ENCODE measurements at regions not wholly inside any gene's neighbourhood (a gene's known extent, or its start where the extent isn't known, plus 50 kb on each side); places are given as distances from the start of the nearest gene placed in this dataset.
"Not testable (repeated sequence)": the region's sequence is repeated elsewhere in the genome, so short reads cannot be mapped to it uniquely, and the experiment has no call there.

DNA sequence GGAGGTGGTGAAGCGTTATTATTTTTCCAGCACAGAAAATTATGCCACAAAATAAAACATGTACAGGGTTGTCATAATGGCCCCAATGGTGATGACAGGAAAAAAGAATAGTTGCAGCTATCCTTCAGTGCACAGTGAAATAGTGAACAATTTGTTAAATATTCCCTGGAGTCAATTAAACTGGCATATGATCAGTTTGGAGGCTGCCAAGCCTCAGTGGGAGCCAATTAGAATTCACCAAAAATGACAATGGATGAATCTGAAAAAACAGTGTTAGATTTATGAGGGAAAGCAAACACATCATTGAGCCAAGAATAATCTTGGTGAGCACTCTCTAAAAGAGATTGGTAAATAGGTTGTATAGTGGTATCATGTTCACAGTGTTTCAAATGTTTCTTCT lies 146.3 kb downstream of the OTUD1 start:
- H3K4me3 ChIP-seq, result no peak overlapping the region
- DNase-seq, result no peak
- intact Hi-C loops (cut with DNase I), result no loop called here
- no peaks in the 10 kb centered on the region for H3K36me3 ChIP-seq
- H3K27me3 ChIP-seq, result no peaks in the 10 kb centered on the region
- WGBS, 2 donors, result 92 to 94% methylated on average over 1 of the region's 1 CpG
- H3K9me3 ChIP-seq, result no peaks in the 10 kb centered on the region
- H3K4me1 ChIP-seq, result no peaks in the 10 kb centered on the region
- no peak overlapping the region for H3K27ac ChIP-seq
- TF ChIP-seq POLR2AphosphoS5 (IDR thresholded peaks at IDR 0.05), result no peak
- TF ChIP-seq POLR2A (IDR thresholded peaks at IDR 0.05), result no peak
- TF ChIP-seq EP300 (IDR thresholded peaks at IDR 0.05), result no peak
- TF ChIP-seq, protein P1, sequence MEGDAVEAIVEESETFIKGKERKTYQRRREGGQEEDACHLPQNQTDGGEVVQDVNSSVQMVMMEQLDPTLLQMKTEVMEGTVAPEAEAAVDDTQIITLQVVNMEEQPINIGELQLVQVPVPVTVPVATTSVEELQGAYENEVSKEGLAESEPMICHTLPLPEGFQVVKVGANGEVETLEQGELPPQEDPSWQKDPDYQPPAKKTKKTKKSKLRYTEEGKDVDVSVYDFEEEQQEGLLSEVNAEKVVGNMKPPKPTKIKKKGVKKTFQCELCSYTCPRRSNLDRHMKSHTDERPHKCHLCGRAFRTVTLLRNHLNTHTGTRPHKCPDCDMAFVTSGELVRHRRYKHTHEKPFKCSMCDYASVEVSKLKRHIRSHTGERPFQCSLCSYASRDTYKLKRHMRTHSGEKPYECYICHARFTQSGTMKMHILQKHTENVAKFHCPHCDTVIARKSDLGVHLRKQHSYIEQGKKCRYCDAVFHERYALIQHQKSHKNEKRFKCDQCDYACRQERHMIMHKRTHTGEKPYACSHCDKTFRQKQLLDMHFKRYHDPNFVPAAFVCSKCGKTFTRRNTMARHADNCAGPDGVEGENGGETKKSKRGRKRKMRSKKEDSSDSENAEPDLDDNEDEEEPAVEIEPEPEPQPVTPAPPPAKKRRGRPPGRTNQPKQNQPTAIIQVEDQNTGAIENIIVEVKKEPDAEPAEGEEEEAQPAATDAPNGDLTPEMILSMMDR (IDR thresholded peaks at IDR 0.05), result no peak

DNA sequence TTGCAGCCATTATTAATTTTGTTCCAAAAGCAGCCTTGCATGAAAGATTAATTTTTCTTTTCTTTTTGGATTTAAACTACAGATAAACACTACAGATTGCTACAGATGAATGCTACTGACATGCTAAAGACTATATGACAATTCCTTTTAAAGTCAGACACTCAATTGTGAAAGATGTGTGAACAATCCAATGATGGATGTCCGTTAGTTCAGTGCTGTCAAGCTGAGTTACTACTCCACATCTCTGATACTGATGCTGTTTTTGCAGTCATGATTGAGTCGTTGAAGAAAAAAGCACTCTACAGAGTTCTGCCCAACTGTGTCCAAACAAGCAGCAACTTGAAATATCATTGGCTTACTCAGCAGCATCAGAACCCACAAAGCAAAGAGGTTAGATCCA lies 146.8 kb downstream of the OTUD1 start:
- intact Hi-C loops (cut with DNase I), result no loop called here
- Histone ChIP-seq H3K27ac (no peak overlapping the region), H3K36me3 (no peaks in the 10 kb centered on the region), H3K27me3 (no peaks in the 10 kb centered on the region), H3K4me1 (no peaks in the 10 kb centered on the region), H3K4me3 (no peak overlapping the region), H3K9me3 (no peaks in the 10 kb centered on the region)
- WGBS, 2 donors, result 59 to 65% methylated on average over 2 of the region's 2 CpGs
- TF ChIP-seq POLR2A (IDR thresholded peaks at IDR 0.05) (no peak), POLR2AphosphoS5 (IDR thresholded peaks at IDR 0.05) (no peak), EP300 (IDR thresholded peaks at IDR 0.05) (no peak)
- TF ChIP-seq, protein P1 (IDR thresholded peaks at IDR 0.05), result no peak
- no peak for DNase-seq

DNA sequence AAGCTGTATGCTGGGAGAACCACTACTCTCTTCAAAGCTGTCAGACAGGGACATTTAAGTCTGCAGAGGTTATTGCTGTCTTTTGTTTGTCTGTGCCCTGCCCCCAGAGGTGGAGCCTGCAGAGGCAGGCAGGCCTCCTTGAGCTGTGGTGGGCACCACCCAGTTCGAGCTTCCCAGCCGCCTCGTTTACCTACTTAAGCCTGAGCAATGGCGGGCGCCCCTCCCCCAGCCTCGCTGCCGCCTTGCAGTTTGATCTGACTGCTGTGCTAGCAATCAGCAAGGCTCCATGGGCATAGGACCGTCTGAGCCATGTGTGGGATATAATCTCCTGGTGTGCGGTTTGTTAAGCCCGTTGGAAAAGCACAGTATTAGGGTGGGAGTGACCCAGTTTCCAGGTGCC lies 156.4 kb downstream of the OTUD1 start:
- intact Hi-C loops (cut with DNase I); H3K4me3 ChIP-seq; H3K27ac ChIP-seq; H3K36me3 ChIP-seq; H3K27me3 ChIP-seq; H3K9me3 ChIP-seq; DNase-seq; H3K4me1 ChIP-seq: not testable (repeated sequence)
- 89 to 93% methylated on average over 10 of the region's 10 CpGs for WGBS, 2 donors

DNA sequence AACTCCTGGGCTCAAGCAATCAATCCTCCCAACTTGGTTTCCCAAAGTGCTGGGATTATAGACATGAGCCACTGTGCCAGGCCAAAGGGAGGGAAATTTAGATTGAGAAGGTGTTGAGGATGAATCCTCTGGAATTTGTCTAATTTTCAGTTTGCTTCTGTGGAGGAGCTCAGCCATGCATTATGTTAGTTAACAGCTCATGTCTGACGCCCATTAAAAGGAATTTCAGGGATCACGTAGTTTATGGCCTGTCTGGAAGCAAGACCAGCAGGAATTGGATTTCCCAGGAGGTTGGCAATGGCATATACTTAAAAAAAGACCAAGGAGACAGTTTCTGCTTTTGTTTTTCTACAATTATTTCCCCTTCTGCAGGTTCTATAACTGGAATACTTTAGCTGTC lies 165.7 kb downstream of the OTUD1 start:
- Histone ChIP-seq H3K9me3 (no peaks in the 10 kb centered on the region), H3K36me3 (no peaks in the 10 kb centered on the region), H3K27me3 (no peaks in the 10 kb centered on the region), H3K4me1 (no peaks in the 10 kb centered on the region), H3K4me3 (no peak overlapping the region), H3K27ac (no peak overlapping the region)
- no peak for DNase-seq
- intact Hi-C loops (cut with DNase I), result no loop called here
- TF ChIP-seq POLR2AphosphoS5 (IDR thresholded peaks at IDR 0.05) (no peak), EP300 (IDR thresholded peaks at IDR 0.05) (no peak), POLR2A (IDR thresholded peaks at IDR 0.05) (no peak)
- TF ChIP-seq, protein P1 (IDR thresholded peaks at IDR 0.05), result no peak
- 25 to 54% methylated on average over 2 of the region's 2 CpGs for WGBS, 2 donors

DNA sequence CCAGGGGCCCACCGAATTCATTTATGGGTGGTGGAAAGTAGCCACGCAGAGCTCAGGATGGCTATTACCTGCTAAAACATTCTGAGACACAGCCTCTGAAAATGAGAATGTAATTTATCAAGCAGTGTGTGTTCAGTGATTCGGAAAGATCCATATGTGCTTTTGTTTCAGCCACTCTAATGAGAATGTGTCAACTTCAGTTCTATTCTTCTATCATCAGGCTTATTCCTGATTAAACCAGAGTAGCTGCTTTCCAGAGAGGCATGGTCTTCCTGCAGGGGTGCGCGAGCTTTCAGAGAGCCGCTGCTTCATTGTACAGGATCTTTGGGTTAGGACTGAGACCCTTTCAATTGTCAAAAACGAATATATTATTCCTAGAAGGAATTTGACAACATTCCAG lies 167.6 kb downstream of the OTUD1 start:
- no peak for DNase-seq
- intact Hi-C loops (cut with DNase I), result no loop called here
- H3K9me3 ChIP-seq, result no peaks in the 10 kb centered on the region
- H3K27me3 ChIP-seq, result no peaks in the 10 kb centered on the region
- 80 to 85% methylated on average over 7 of the region's 7 CpGs for WGBS, 2 donors
- TF ChIP-seq POLR2A (IDR thresholded peaks at IDR 0.05), result no peak
- no peak for TF ChIP-seq POLR2AphosphoS5 (IDR thresholded peaks at IDR 0.05)
- TF ChIP-seq EP300 (IDR thresholded peaks at IDR 0.05), result no peak
- TF ChIP-seq, protein P1 (IDR thresholded peaks at IDR 0.05), result no peak
- no peak overlapping the region for H3K4me3 ChIP-seq
- H3K27ac ChIP-seq, result no peak overlapping the region
- no peaks in the 10 kb centered on the region for H3K36me3 ChIP-seq
- peaks cover 0 to 15% (median 7%) of the 10 kb centered on the region in 4 donors for H3K4me1 ChIP-seq

Measured in sigmoid colon (tissue), 6 donors.